Heart left ventricle (tissue), 16 donors: ENCODE measurements at regions not wholly inside any gene's neighbourhood (a gene's known extent, or its start where the extent isn't known, plus 50 kb on each side); places are given as distances from the start of the nearest gene placed in this dataset.

ENCODE experiments used
- ATAC-seq, 4 donors: fragments of 200-7000 bp; cut with Tn5 transposase; one replicate each; pipeline ENCODE4 v1.9.1; 2020 to 2022; ENCODE audit warnings: moderate library complexity in 4 of 4, mild to moderate bottlenecking in 3 of 4, moderate number of reproducible peaks in 1 of 4
- DNase-seq, 5 donors: peaks; one replicate each; pipeline ENCODE4 v3.0.0-alpha.2; 2020
- H3K27ac ChIP-seq, 12 donors: fragments of 200-600 bp; sonication (generic) in 4 of 12; one replicate each; pipeline versions ENCODE4 v1.5.0 to v1.8.0; 2016 to 2022; ENCODE audit warnings: mild to moderate bottlenecking in 2 of 12
- H3K27me3 ChIP-seq, 9 donors: fragments of 200-600 bp; sonication (generic) in 2 of 9; one replicate each; pipeline versions ENCODE4 v1.5.1 to v1.8.0; 2016 to 2022; ENCODE audit warnings: mild to moderate bottlenecking in 3 of 9
- H3K36me3 ChIP-seq, 9 donors: fragments of 200-600 bp; sonication (generic) in 2 of 9; one replicate each; pipeline versions ENCODE4 v1.5.0 to v1.8.0; 2018 to 2022; ENCODE audit warnings: mild to moderate bottlenecking in 2 of 9
- H3K4me1 ChIP-seq, 12 donors: fragments of 200-600 bp; sonication (generic) in 4 of 12; one replicate each; pipeline versions ENCODE4 v1.5.0 to v1.8.0; 2016 to 2022; ENCODE audit warnings: mild to moderate bottlenecking in 3 of 12
- H3K4me3 ChIP-seq, 12 donors: fragments of 200-600 bp; sonication (generic) in 4 of 12; one replicate each; pipeline versions ENCODE4 v1.5.0 to v1.8.0; 2017 to 2022; ENCODE audit warnings: mild to moderate bottlenecking in 9 of 12, moderate library complexity in 4 of 12
- H3K9me3 ChIP-seq, 12 donors: fragments of 200-600 bp; sonication (generic) in 4 of 12; one replicate each; pipeline versions ENCODE4 v1.5.0 to v1.8.0; 2016 to 2022; ENCODE audit warnings: mild to moderate bottlenecking in 1 of 12
- CTCF ChIP-seq, 12 donors: fragments of 200-600 bp; sonication (generic) in 4 of 12; IDR thresholded peaks; one replicate each; pipeline versions ENCODE4 v1.5.0 to v1.8.0; 2018 to 2022; ENCODE audit warnings: antibody characterized with exemption in 12 of 12, mild to moderate bottlenecking in 5 of 12
- POLR2A ChIP-seq, 2 donors: fragments of 450-650 bp; IDR thresholded peaks; one replicate each; pipeline ENCODE4 v1.6.1; 2017; ENCODE audit warnings: antibody characterized with exemption in 2 of 2, mild to moderate bottlenecking in 2 of 2, moderate library complexity in 2 of 2
- WGBS, 4 donors: extraction: QIAGEN DNeasy Blood & Tissue Kit in 2 of 4; methylation state at CpG; one replicate each; pipeline versions ENCODE4 v1.1.5 to v1.1.7; 2013 to 2018; 5-methylcytosine and 5-hydroxymethylcytosine counted together
- intact Hi-C, 10 donors: fragments of 100-400 bp; cut with DNase I; formaldehyde crosslinking; loops; one replicate each; pipeline versions ENCODE4 v1.11.1 to v1.14.2; 2022
- donor health status: ischemic (EF 13 %, LVEDD 7.1; RV severe dilation, severe dysfunction).
- donor health status: healthy with polysubstance abuse.
- donor health status: DM: no; HTN: yes; CAD: no.
- donor health status: DM: no; HTN: no; CAD: no.
- donor health status: ischemic (EF 25% LVEDD 6.9; RV normal size, moderate dysfunction).
- donor health status: ischemic (EF 25% LVEDD 5.7; RV mildly dilated, moderate dysfunction).
- donor health status: healthy.
- donor health status: DM: yes; HTN: yes; CAD: no.
- donor health status: ischemic (EF 35%, LVEDD 5.7; RV mildly dilated, moderate dysfunction).
- donor health status: nonischemic (EF 11% LVEDD 7.7; RV severe dilation, severe dysfunction).
- donor health status: DM: yes; HTN: yes; CAD: no.
- donor health status: PGD.
- donor health status: ischemic (EF 29% LVEDD 5.4; RV normal size, mild dysfunction).
- donor health status: nonischemic (EF 23%, LVEDD 6.1; RV moderate dilation, normal function).

GRCh38 chr12:46131732-46132469 is 136.9 kb downstream of the SLC38A1 start:
- intact Hi-C loops = loop anchor here in 3 of 10 donors (5.0 to 10.0 kb wide), 3 partner anchors 533 to 883 kb away; no protein-coding TSS in a partner anchor
- Histone ChIP-seq H3K4me3 (no peak overlapping the region), H3K27me3 (peaks cover 0 to 3% (median 0%) of the 10 kb centered on the region in 9 donors), H3K4me1 (peaks cover 0 to 6% (median 0%) of the 10 kb centered on the region in 12 donors), H3K27ac (no peak overlapping the region), H3K9me3 (no peaks in the 10 kb centered on the region), H3K36me3 (no peaks in the 10 kb centered on the region)
- DNase-seq = no peak
- ATAC-seq = peak in 3 of 4 donors; percentile 42 to 66 (median 43)
- 38 to 44% (median 42%) methylated on average over 5 of the region's 5 CpGs for WGBS, 4 donors
- TF ChIP-seq CTCF (IDR thresholded peaks at IDR 0.05) (peak in 4 of 12 donors; percentile 6 to 24 (median 14)), POLR2A (IDR thresholded peaks at IDR 0.05) (no peak)

- 73 to 92% (median 80%) methylated on average over 5 to 6 of the region's 6 CpGs for WGBS, 4 donors
- intact Hi-C loops = loop anchor here in 9 of 10 donors (10.0 kb wide), 6 partner anchors 167 to 897 kb away; no protein-coding TSS in a partner anchor
- H3K4me3 ChIP-seq = no peak overlapping the region
Observed at GRCh38 chr12:46127656-46128055, 137.3 kb upstream of the SCAF11 start.

GRCh38 chr12:46126050-46126727 is 135.8 kb upstream of the SCAF11 start:
- peaks cover 0 to 14% (median 2%) of the 10 kb centered on the region in 12 donors for H3K4me1 ChIP-seq
- no peaks in the 10 kb centered on the region for H3K9me3 ChIP-seq
- no peak overlapping the region for H3K4me3 ChIP-seq
- ATAC-seq (peak; percentile 40 to 79 (median 69)), DNase-seq (peak in 1 of 5 donors; percentile 23)
- no peak for TF ChIP-seq CTCF (IDR thresholded peaks at IDR 0.05)
- TF ChIP-seq POLR2A (IDR thresholded peaks at IDR 0.05) = no peak
- H3K27ac ChIP-seq = peak overlapping the region in 1 of 12 donors; percentile 12
- H3K27me3 ChIP-seq = peaks cover 0 to 5% (median 0%) of the 10 kb centered on the region in 9 donors
- WGBS, 4 donors = 61 to 66% (median 64%) methylated on average over 4 of the region's 4 CpGs
- no peaks in the 10 kb centered on the region for H3K36me3 ChIP-seq
- intact Hi-C loops = loop anchor here in 9 of 10 donors (10.0 kb wide), 6 partner anchors 169 to 899 kb away; no protein-coding TSS in a partner anchor

More at GRCh38 chr12:46127656-46128055, 137.3 kb upstream of the SCAF11 start:
- no peaks in the 10 kb centered on the region for H3K36me3 ChIP-seq
- no peak for TF ChIP-seq POLR2A (IDR thresholded peaks at IDR 0.05)
- TF ChIP-seq CTCF (IDR thresholded peaks at IDR 0.05) = no peak
- H3K27me3 ChIP-seq = peaks cover 0 to 3% (median 0%) of the 10 kb centered on the region in 9 donors
- ATAC-seq = no peak
- no peaks in the 10 kb centered on the region for H3K9me3 ChIP-seq
- peaks cover 0 to 14% (median 2%) of the 10 kb centered on the region in 12 donors for H3K4me1 ChIP-seq
- DNase-seq = no peak
- no peak overlapping the region for H3K27ac ChIP-seq
